Endodermal cell (in vitro differentiated cells): ENCODE measurements at regions not wholly inside any gene's neighbourhood (a gene's known extent, or its start where the extent isn't known, plus 50 kb on each side); places are given as distances from the start of the nearest gene placed in this dataset.
A peak's percentile ranks its signal among the peaks of the same experiment; 100 is the strongest.

ENCODE experiments used
- DNase-seq: peaks from one replicate; pipeline ENCODE4 v3.0.0-alpha.2; 2017
- H3K27ac ChIP-seq: 2 replicates; pipeline ENCODE4 v1.5.1; 2013; ENCODE audit warnings: mild to moderate bottlenecking, low read depth, low read length, moderate library complexity
- H3K27me3 ChIP-seq: 2 replicates; pipeline ENCODE4 v1.6.1; 2013; ENCODE audit warnings: mild to moderate bottlenecking, low read length, moderate library complexity; ENCODE audit not compliant: insufficient read depth, control insufficient read depth, poor library complexity, severe bottlenecking
- H3K36me3 ChIP-seq: 2 replicates; pipeline ENCODE4 v1.7.0; 2013; ENCODE audit warnings: mild to moderate bottlenecking, low read length, moderate library complexity; ENCODE audit not compliant: control insufficient read depth, insufficient read depth
- H3K4me1 ChIP-seq: one replicate; pipeline ENCODE4 v1.7.0; 2013; ENCODE audit warnings: low read length; ENCODE audit not compliant: control insufficient read depth, insufficient read depth
- H3K4me3 ChIP-seq: 2 replicates; pipeline ENCODE4 v1.5.1; 2013; ENCODE audit warnings: mild to moderate bottlenecking, low read length, moderate library complexity
- H3K9ac ChIP-seq: 2 replicates; pipeline ENCODE4 v1.6.1; 2013; ENCODE audit warnings: mild to moderate bottlenecking, low read length, moderate library complexity; ENCODE audit not compliant: poor library complexity, severe bottlenecking; ENCODE audit errors: extremely low read depth
- H3K9me3 ChIP-seq: 2 replicates; pipeline ENCODE4 v1.6.1; 2013; ENCODE audit warnings: mild to moderate bottlenecking, low read length, moderate library complexity; ENCODE audit not compliant: control insufficient read depth
- H3K27ac Mint-ChIP-seq: 2 replicates; pipeline ENCODE4 v1.8.0; 2020; ENCODE audit warnings: mixed read lengths
- H3K27me3 Mint-ChIP-seq: 2 replicates; pipeline ENCODE4 v1.8.0; 2021; ENCODE audit warnings: mild to moderate bottlenecking, mixed read lengths; ENCODE audit not compliant: insufficient read depth
- H3K36me3 Mint-ChIP-seq: 2 replicates; pipeline ENCODE4 v1.8.0; 2020; ENCODE audit warnings: low read depth, mixed read lengths
- H3K4me1 Mint-ChIP-seq: 2 replicates; pipeline ENCODE4 v1.8.0; 2020; ENCODE audit warnings: mixed read lengths
- H3K4me3 Mint-ChIP-seq: 2 replicates; pipeline ENCODE4 v1.8.0; 2020; ENCODE audit warnings: mild to moderate bottlenecking, moderate library complexity, mixed read lengths
- H3K9me3 Mint-ChIP-seq: 2 replicates; pipeline ENCODE4 v1.8.0; 2020; ENCODE audit warnings: mild to moderate bottlenecking, mixed read lengths
- CTCF ChIP-seq: fragments of 200-600 bp; sonication (generic); conservative IDR thresholded peaks from 2 replicates; pipeline ENCODE4 v1.5.0; 2021; ENCODE audit warnings: antibody characterized with exemption, mild to moderate bottlenecking
- WGBS, 2 experiments: methylation state at CpG; one replicate each; pipeline versions ENCODE4 v1.1.5 to v1.1.7; 2013; ENCODE audit warnings: missing lambda C conversion rate in 2 of 2, mixed read lengths in 1 of 2; ENCODE audit not compliant: insufficient coverage in 1 of 2, insufficient read length in 1 of 2; 5-methylcytosine and 5-hydroxymethylcytosine counted together

- Histone ChIP-seq H3K9ac (no peak overlapping the region), H3K36me3 (no peaks in the 10 kb centered on the region), H3K9me3 (no peaks in the 10 kb centered on the region), H3K4me1 (no peaks in the 10 kb centered on the region), H3K4me3 (no peak overlapping the region), H3K27me3 (no peaks in the 10 kb centered on the region), H3K27ac (no peak overlapping the region)
- 92% methylated on average over 1 of the region's 1 CpG; no CpG with 5 or more reads in 1 of the 2 experiments for WGBS, 2 experiments
- no peaks in the 10 kb centered on the region for H3K27me3 Mint-ChIP-seq
- no peak overlapping the region for H3K4me3 Mint-ChIP-seq
- no peaks in the 10 kb centered on the region for H3K9me3 Mint-ChIP-seq
- no peak for TF ChIP-seq CTCF
- H3K27ac Mint-ChIP-seq: no peak overlapping the region
- H3K36me3 Mint-ChIP-seq: no peaks in the 10 kb centered on the region
- no peak for DNase-seq
- H3K4me1 Mint-ChIP-seq: no peaks in the 10 kb centered on the region
These were observed 475.8 kb upstream of the OLFM3 start for GRCh38 chr1:102472520-102472919.

GRCh38 chr1:102470767-102471166 is 474.0 kb upstream of the OLFM3 start:
- peak; percentile 38 for TF ChIP-seq CTCF
- Histone ChIP-seq H3K9ac (no peak overlapping the region), H3K36me3 (no peaks in the 10 kb centered on the region), H3K27ac (no peak overlapping the region), H3K27me3 (no peaks in the 10 kb centered on the region), H3K4me3 (no peak overlapping the region), H3K4me1 (no peaks in the 10 kb centered on the region), H3K9me3 (no peaks in the 10 kb centered on the region)
- no peaks in the 10 kb centered on the region for H3K9me3 Mint-ChIP-seq
- WGBS, 2 experiments: 62% methylated on average over 2 of the region's 2 CpGs; no CpG with 5 or more reads in 1 of the 2 experiments
- H3K27me3 Mint-ChIP-seq: no peaks in the 10 kb centered on the region
- DNase-seq: peak; percentile 44
- no peaks in the 10 kb centered on the region for H3K4me1 Mint-ChIP-seq
- no peak overlapping the region for H3K4me3 Mint-ChIP-seq
- no peak overlapping the region for H3K27ac Mint-ChIP-seq
- H3K36me3 Mint-ChIP-seq: no peaks in the 10 kb centered on the region

GRCh38 chr1:102466487-102466886 is 469.8 kb upstream of the OLFM3 start:
- H3K4me3 ChIP-seq: no peak overlapping the region
- H3K4me1 Mint-ChIP-seq: no peaks in the 10 kb centered on the region
- no peaks in the 10 kb centered on the region for H3K27me3 ChIP-seq
- no peak for TF ChIP-seq CTCF
- H3K36me3 ChIP-seq: no peaks in the 10 kb centered on the region
- no peak overlapping the region for H3K9ac ChIP-seq
- H3K27ac ChIP-seq: no peak overlapping the region
- no peaks in the 10 kb centered on the region for H3K27me3 Mint-ChIP-seq
- H3K9me3 Mint-ChIP-seq: no peaks in the 10 kb centered on the region
- H3K4me1 ChIP-seq: no peaks in the 10 kb centered on the region
- no peak for DNase-seq
- H3K36me3 Mint-ChIP-seq: no peaks in the 10 kb centered on the region
- H3K27ac Mint-ChIP-seq: no peak overlapping the region
- H3K4me3 Mint-ChIP-seq: no peak overlapping the region
- WGBS, 2 experiments: no CpG with 5 or more reads among the region's 1 CpG
- no peaks in the 10 kb centered on the region for H3K9me3 ChIP-seq
